ENCODE measurements at regions not wholly inside any gene's neighbourhood (a gene's known extent, or its start where the extent isn't known, plus 50 kb on each side); places are given as distances from the start of the nearest gene placed in this dataset.
"Not testable (repeated sequence)": the region's sequence is repeated elsewhere in the genome, so short reads cannot be mapped to it uniquely, and the experiment has no call there.

DNA sequence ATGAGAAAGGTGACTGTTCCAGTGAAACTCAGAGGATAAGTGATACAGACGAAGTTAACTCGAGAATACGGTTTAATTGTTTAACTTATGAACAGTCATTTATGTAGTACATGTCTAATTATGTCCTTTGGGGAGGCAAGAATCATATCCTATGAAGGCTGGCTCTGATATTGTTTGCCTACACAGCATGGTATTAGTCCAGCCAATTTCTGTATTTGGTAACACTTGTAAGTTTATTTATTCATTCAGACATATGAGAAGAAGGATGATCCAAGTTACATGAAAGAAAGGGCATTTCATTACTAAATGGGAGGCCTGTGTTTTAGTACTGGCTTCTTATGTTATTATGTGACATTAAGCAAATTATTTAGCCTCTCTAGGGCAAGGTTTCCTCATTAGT, 199.7 kb downstream of the NNT start:
- no peaks in the 10 kb centered on the region for H3K9me3 ChIP-seq

DNA sequence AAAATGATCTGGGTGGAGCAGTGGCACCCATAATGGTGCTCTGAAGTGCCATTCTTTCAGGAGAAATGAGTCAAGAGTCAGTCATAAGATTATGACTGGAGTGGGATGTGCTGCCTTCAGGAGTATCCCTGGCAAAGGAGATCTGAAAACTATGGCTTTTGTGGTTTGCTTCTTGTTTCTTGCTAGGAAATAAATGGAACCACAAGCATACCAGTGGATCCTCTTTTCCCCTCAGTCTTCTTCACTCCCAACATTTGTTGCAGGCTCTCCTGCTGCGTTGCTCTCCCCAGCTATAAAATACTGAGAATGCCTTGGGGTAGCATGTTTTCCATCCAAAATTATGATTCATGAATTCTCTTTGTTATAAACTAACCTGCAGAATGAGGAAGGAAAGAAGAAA, 199.1 kb downstream of the NNT start:
- WGBS, 2 donors, result 58 to 72% methylated on average over 1 of the region's 1 CpG
- no peak for DNase-seq
- H3K27me3 ChIP-seq, result no peaks in the 10 kb centered on the region
- no peak for TF ChIP-seq POLR2A (IDR thresholded peaks at IDR 0.05)
- TF ChIP-seq, protein P1, sequence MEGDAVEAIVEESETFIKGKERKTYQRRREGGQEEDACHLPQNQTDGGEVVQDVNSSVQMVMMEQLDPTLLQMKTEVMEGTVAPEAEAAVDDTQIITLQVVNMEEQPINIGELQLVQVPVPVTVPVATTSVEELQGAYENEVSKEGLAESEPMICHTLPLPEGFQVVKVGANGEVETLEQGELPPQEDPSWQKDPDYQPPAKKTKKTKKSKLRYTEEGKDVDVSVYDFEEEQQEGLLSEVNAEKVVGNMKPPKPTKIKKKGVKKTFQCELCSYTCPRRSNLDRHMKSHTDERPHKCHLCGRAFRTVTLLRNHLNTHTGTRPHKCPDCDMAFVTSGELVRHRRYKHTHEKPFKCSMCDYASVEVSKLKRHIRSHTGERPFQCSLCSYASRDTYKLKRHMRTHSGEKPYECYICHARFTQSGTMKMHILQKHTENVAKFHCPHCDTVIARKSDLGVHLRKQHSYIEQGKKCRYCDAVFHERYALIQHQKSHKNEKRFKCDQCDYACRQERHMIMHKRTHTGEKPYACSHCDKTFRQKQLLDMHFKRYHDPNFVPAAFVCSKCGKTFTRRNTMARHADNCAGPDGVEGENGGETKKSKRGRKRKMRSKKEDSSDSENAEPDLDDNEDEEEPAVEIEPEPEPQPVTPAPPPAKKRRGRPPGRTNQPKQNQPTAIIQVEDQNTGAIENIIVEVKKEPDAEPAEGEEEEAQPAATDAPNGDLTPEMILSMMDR (IDR thresholded peaks at IDR 0.05), result no peak
- H3K4me3 ChIP-seq, result no peak overlapping the region
- no peaks in the 10 kb centered on the region for H3K4me1 ChIP-seq
- H3K36me3 ChIP-seq (ENCODE audit: low read depth, missing control alignments), result no peaks in the 10 kb centered on the region
- no peaks in the 10 kb centered on the region for H3K9me3 ChIP-seq
- H3K27ac ChIP-seq, result no peak overlapping the region
- intact Hi-C loops (cut with DNase I; ENCODE audit: low total_unique reads), result no loop called here

More for the DNA sequence above, 199.7 kb downstream of the NNT start:
- Histone ChIP-seq H3K36me3 (ENCODE audit: low read depth, missing control alignments) (no peaks in the 10 kb centered on the region), H3K27ac (no peak overlapping the region), H3K4me1 (no peaks in the 10 kb centered on the region), H3K27me3 (no peaks in the 10 kb centered on the region), H3K4me3 (no peak overlapping the region)
- TF ChIP-seq, protein P1 (IDR thresholded peaks at IDR 0.05), result no peak
- TF ChIP-seq POLR2A (IDR thresholded peaks at IDR 0.05), result no peak
- WGBS, 2 donors, result 45 to 67% methylated on average over 3 of the region's 3 CpGs
- DNase-seq, result no peak
- intact Hi-C loops (cut with DNase I; ENCODE audit: low total_unique reads), result no loop called here

DNA sequence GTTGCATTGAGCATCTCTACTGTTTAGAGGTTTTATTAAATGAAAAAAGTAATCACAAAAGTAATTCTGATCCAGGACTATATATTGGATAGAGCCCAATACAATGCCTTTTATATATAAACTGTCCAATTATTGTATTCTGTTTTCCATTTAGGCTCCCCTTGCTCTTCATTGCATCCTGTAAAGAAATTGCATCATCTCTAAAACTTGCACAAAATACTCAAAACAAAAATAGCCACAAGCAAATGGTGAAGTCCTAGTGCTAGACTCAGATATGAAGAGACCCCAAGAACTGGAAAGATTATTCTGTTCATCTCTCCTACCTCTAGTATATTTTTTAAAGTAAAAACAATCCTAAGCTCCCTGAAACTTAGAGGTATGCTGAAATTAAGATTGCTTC, 195.8 kb downstream of the NNT start:
- no peaks in the 10 kb centered on the region for H3K27me3 ChIP-seq

DNA sequence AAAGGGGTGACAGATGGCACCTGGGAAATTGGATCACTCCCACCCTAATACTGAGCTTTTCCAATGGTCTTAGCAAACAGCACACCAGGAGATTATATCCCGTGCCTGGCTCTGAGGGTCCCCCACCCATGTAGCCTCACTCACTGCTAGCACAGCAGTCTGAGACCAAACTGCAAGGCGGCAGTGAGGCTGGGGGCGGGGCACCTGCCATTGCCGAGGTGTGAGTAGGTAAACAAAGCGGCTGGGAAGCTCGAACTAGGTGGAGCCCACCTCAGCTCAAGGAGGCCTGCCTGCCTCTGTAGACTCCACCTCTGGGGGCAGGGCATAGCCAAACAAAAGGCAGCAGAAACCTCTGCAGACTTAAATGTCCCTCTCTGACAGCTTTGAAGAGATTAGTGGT, 188.9 kb downstream of the NNT start:
- intact Hi-C loops (cut with DNase I; ENCODE audit: low total_unique reads); H3K4me3 ChIP-seq; DNase-seq; H3K27ac ChIP-seq; H3K9me3 ChIP-seq; H3K4me1 ChIP-seq; H3K36me3 ChIP-seq (ENCODE audit: low read depth, missing control alignments); H3K27me3 ChIP-seq: not testable (repeated sequence)
- 91 to 93% methylated on average over 6 of the region's 6 CpGs for WGBS, 2 donors

More for the DNA sequence above, 195.8 kb downstream of the NNT start:
- Histone ChIP-seq H3K4me3 (no peak overlapping the region), H3K9me3 (no peaks in the 10 kb centered on the region), H3K4me1 (no peaks in the 10 kb centered on the region), H3K36me3 (ENCODE audit: low read depth, missing control alignments) (no peaks in the 10 kb centered on the region), H3K27ac (no peak overlapping the region)
- TF ChIP-seq, protein P1 (IDR thresholded peaks at IDR 0.05), result no peak
- no peak for TF ChIP-seq POLR2A (IDR thresholded peaks at IDR 0.05)
- DNase-seq, result no peak
- intact Hi-C loops (cut with DNase I; ENCODE audit: low total_unique reads), result no loop called here

DNA sequence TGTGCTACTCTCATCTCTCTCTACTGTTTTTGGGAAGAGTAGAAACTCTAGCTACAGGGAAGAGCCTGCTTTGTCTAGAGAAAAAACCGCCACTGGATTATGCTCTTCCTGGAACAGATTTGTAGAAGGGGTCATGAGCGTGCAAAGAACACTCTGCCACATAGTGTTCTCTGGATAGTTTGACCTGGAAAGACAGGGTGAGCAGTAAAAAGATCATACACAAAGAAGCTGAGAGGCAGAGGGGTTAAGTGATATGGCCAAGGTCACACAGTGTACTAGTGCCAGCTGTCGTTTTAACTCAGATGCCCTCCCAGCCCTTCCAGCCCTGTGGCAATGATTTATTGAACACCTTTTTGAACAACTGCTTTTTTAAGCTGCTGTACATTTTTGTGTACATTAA, 182.2 kb downstream of the NNT start:
- intact Hi-C loops (cut with DNase I; ENCODE audit: low total_unique reads), result no loop called here
- DNase-seq, result no peak

More for the DNA sequence above, 182.2 kb downstream of the NNT start:
- H3K36me3 ChIP-seq (ENCODE audit: low read depth, missing control alignments), result no peaks in the 10 kb centered on the region
- no peaks in the 10 kb centered on the region for H3K27me3 ChIP-seq
- no peak overlapping the region for H3K4me3 ChIP-seq
- TF ChIP-seq, protein P1 (IDR thresholded peaks at IDR 0.05), result no peak
- TF ChIP-seq POLR2A (IDR thresholded peaks at IDR 0.05), result no peak
- no peak overlapping the region for H3K27ac ChIP-seq
- 15 to 18% methylated on average over 3 of the region's 3 CpGs for WGBS, 2 donors
- H3K9me3 ChIP-seq, result no peaks in the 10 kb centered on the region
- no peaks in the 10 kb centered on the region for H3K4me1 ChIP-seq

Data from testis (tissue), 2 donors.